Heart left ventricle (tissue), 13 donors: ENCODE measurements at regions not wholly inside any gene's neighbourhood (a gene's known extent, or its start where the extent isn't known, plus 50 kb on each side); places are given as distances from the start of the nearest gene placed in this dataset.

Experiments
- CTCF ChIP-seq, 12 donors: fragments of 200-600 bp; sonication (generic) in 4 of 12; IDR thresholded peaks; one replicate each; pipeline versions ENCODE4 v1.5.0 to v1.8.0; 2018 to 2022; ENCODE audit warnings: antibody characterized with exemption in 12 of 12, mild to moderate bottlenecking in 5 of 12
- POLR2A ChIP-seq, 2 donors: fragments of 450-650 bp; IDR thresholded peaks; one replicate each; pipeline ENCODE4 v1.6.1; 2017; ENCODE audit warnings: antibody characterized with exemption in 2 of 2, mild to moderate bottlenecking in 2 of 2, moderate library complexity in 2 of 2
- donor health status: ischemic (EF 13 %, LVEDD 7.1; RV severe dilation, severe dysfunction).
- donor health status: DM: no; HTN: yes; CAD: no.
- donor health status: DM: no; HTN: no; CAD: no.
- donor health status: ischemic (EF 25% LVEDD 6.9; RV normal size, moderate dysfunction).
- donor health status: ischemic (EF 25% LVEDD 5.7; RV mildly dilated, moderate dysfunction).
- donor health status: ischemic (EF 35%, LVEDD 5.7; RV mildly dilated, moderate dysfunction).
- donor health status: nonischemic (EF 11% LVEDD 7.7; RV severe dilation, severe dysfunction).
- donor health status: DM: yes; HTN: yes; CAD: no.
- donor health status: PGD.
- donor health status: ischemic (EF 29% LVEDD 5.4; RV normal size, mild dysfunction).
- donor health status: nonischemic (EF 23%, LVEDD 6.1; RV moderate dilation, normal function).

GRCh38 chr2:16413285-16413684 is 252.3 kb downstream of the CYRIA start:
- TF ChIP-seq CTCF (IDR thresholded peaks at IDR 0.05) = no peak
- no peak for TF ChIP-seq POLR2A (IDR thresholded peaks at IDR 0.05)
